ENCODE measurements at regions not wholly inside any gene's neighbourhood (a gene's known extent, or its start where the extent isn't known, plus 50 kb on each side); places are given as distances from the start of the nearest gene placed in this dataset.
A peak's percentile ranks its signal among the peaks of the same experiment; 100 is the strongest.
"Not testable (repeated sequence)": the region's sequence is repeated elsewhere in the genome, so short reads cannot be mapped to it uniquely, and the experiment has no call there.

DNA sequence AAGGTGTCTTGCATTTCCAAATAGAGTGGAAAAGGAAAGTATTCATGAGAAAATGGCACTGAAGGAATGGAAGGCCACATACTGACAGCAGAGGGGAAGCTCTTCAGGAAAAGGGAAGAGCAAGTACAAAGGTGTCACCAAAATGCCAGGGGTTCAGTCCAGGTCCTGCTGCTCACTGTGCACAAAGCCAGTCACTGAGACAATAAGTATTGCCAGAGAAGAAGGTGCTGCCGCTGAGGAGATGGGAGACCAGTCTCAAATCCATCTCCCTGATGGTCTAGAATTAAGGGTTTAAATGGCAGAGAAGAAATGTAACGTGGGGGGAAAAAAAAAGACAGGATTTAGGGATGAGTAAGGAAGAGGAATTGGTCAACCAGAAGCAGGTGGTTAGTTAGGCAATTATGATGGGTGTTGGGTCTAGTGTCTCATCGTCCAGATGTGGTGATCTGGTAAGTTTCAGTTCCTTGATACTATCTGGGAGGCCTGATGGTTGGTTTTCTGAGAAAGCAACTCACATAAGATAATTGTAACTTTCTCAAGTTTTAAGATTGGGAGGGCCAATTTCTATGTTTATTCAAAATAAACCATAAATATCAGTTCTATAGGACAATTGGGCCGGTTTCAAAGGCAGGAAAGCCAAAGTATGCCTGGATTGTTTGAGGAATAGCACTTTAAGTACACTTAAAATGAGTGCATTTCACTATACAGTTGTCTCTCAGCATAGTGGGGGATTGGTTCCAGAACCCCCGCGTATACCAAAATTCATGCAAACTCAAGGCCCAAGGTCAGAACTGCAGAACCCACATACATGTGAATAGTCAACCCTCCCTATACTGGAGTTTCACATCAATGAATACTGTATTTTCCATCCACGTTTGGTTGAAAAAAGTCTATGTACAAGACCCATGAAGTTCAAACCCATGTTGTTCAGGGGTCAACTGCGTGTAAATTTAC, 109.1 kb upstream of the DNAJC10 start:
- no peak for DNase-seq
- no peak for TF ChIP-seq CTCF (IDR thresholded peaks at IDR 0.05)
- no peaks in the 10 kb centered on the region for H3K36me3 ChIP-seq
- no peaks in the 10 kb centered on the region for H3K4me1 ChIP-seq
- H3K27ac ChIP-seq = no peak overlapping the region
- no peaks in the 10 kb centered on the region for H3K9me3 ChIP-seq
- intact Hi-C loops (cut with DNase I) = no loop called here
- H3K4me3 ChIP-seq = no peak overlapping the region
- no peaks in the 10 kb centered on the region for H3K27me3 ChIP-seq
- no peak for ATAC-seq

DNA sequence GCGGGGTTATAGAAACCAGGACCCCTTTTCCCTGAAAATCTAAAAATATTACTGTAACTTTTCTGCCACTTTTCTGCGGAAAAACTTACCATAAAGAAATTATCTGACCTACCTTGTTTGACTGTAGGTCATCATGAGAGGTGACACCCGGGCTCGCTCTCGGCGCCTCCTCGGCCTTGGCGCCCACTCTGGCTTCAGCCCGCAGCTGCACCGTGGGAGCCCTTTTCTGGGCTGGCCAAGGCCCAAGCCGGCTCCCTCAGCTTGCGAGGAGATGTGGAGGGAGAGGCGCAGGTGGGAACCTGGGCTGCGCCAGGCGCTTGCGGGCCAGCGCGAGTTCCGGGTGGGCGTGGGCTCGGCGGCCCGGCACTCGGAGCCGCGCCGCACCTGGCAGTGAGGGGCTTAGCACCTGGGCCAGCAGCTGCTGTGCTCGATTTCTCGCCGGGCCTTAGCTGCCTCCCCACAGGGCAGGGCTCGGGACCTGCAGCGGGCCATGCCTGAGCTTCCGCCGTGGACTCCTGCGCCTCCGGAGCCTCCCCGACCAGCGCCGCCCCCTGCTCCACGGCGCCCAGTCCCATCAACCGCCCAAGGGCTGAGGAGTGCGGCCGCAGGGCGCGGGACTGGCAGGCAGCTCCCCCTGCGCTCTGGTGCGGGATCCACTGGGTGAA, 107.7 kb upstream of the DNAJC10 start:
- Histone ChIP-seq H3K36me3 (no peaks in the 10 kb centered on the region), H3K9me3 (no peaks in the 10 kb centered on the region), H3K27ac (no peak overlapping the region), H3K4me3 (no peak overlapping the region), H3K4me1 (no peaks in the 10 kb centered on the region), H3K27me3 (no peaks in the 10 kb centered on the region)
- no peak for ATAC-seq
- intact Hi-C loops (cut with DNase I) = no loop called here
- TF ChIP-seq CTCF (IDR thresholded peaks at IDR 0.05) = no peak
- peak; percentile 53 for DNase-seq

DNA sequence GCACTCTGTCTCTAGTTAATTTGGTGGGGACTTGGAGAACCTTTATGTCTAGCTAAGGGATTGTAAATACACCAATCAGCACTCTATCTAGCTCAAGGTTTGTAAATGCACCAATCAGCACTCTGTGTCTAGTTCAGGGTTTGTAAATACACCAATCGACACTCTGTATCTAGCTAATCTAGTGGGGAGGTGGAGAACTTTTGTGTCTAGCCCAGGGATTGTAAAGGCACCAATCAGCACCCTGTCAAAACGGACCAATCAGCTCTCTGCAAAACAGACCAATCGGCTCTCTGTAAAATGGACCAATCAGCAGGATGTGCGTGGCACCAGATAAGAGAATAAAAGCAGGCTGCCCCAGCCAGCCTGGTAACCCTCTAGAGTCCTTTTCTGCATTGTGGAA, 107.1 kb upstream of the DNAJC10 start:
- H3K27me3 ChIP-seq; intact Hi-C loops (cut with DNase I); DNase-seq; H3K4me3 ChIP-seq; H3K27ac ChIP-seq; H3K4me1 ChIP-seq; H3K36me3 ChIP-seq; ATAC-seq; H3K9me3 ChIP-seq: not testable (repeated sequence)

- TF ChIP-seq CTCF (IDR thresholded peaks at IDR 0.05) = no peak
- Histone ChIP-seq H3K4me3 (no peak overlapping the region), H3K36me3 (no peaks in the 10 kb centered on the region), H3K9me3 (no peaks in the 10 kb centered on the region), H3K4me1 (no peaks in the 10 kb centered on the region), H3K27me3 (no peaks in the 10 kb centered on the region), H3K27ac (no peak overlapping the region)
- ATAC-seq (no peak), DNase-seq (no peak)
- intact Hi-C loops (cut with DNase I) = no loop called here
Observed at GRCh38 chr2:182610231-182610630, 105.8 kb upstream of the DNAJC10 start.

GRCh38 chr2:182611009-182611408, 105.0 kb upstream of the DNAJC10 start:
- TF ChIP-seq CTCF (IDR thresholded peaks at IDR 0.05) = no peak
- H3K27ac ChIP-seq = no peak overlapping the region
- no peaks in the 10 kb centered on the region for H3K36me3 ChIP-seq
- H3K4me3 ChIP-seq = no peak overlapping the region
- ATAC-seq = no peak
- H3K4me1 ChIP-seq = no peaks in the 10 kb centered on the region
- no peak for DNase-seq
- no peaks in the 10 kb centered on the region for H3K27me3 ChIP-seq
- intact Hi-C loops (cut with DNase I) = no loop called here
- no peaks in the 10 kb centered on the region for H3K9me3 ChIP-seq

DNA sequence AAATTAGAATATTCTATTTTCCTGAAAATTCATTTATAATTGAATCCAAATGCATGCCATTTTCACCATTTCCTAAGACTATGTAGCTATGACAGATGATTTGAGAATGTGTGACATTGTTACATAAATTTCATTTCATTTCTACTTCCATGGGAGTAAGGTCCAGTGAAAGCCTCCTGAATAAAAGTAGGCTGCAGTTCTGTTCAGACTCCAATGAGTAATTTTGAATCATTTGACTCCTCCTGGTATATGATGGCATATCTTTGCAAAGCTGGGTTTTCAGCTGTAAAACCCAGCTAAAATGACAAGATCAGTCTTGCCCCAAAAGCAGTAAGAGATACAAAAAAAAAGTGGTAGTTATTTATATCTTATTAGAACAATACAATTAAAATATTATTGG, 101.0 kb upstream of the DNAJC10 start:
- Histone ChIP-seq H3K4me1 (no peaks in the 10 kb centered on the region), H3K36me3 (no peaks in the 10 kb centered on the region), H3K27ac (no peak overlapping the region), H3K9me3 (no peaks in the 10 kb centered on the region), H3K4me3 (no peak overlapping the region), H3K27me3 (no peaks in the 10 kb centered on the region)
- TF ChIP-seq CTCF (IDR thresholded peaks at IDR 0.05) = no peak
- intact Hi-C loops (cut with DNase I) = no loop called here
- no peak for ATAC-seq
- no peak for DNase-seq

All from upper lobe of right lung (tissue), 1 donor.